ENCODE measurements at regions not wholly inside any gene's neighbourhood (a gene's known extent, or its start where the extent isn't known, plus 50 kb on each side); places are given as distances from the start of the nearest gene placed in this dataset.

GRCh38 chr19:27795369-27795768 is 1417.6 kb downstream of the UQCRFS1 start:
- TF ChIP-seq KDM1A (IDR thresholded peaks at IDR 0.05; ENCODE audit: borderline replicate concordance), result no peak
- TF ChIP-seq CTCF (IDR thresholded peaks at IDR 0.05 in 2 of 3, conservative IDR thresholded peaks at IDR 0.05 in 1 of 3; ENCODE audit: control insufficient read depth in 2 of 3, extremely low read depth in 1 of 3, insufficient read depth in 1 of 3, low read depth in 3 of 3, low read length in 3 of 3), result no peak
- TF ChIP-seq TCF12 (IDR thresholded peaks at IDR 0.05; ENCODE audit: low read depth, low read length), result no peak
- no peak for TF ChIP-seq SUZ12 (IDR thresholded peaks at IDR 0.05; ENCODE audit: unreplicated experiment)
- no peak for TF ChIP-seq SREBF2 (IDR thresholded peaks at IDR 0.05; ENCODE audit: low read length)
- no peak for TF ChIP-seq TCF3 (IDR thresholded peaks at IDR 0.05; ENCODE audit: borderline replicate concordance, insufficient read depth, low read depth, low read length)
- TF ChIP-seq PKNOX1 (IDR thresholded peaks at IDR 0.05), result no peak
- no peak for TF ChIP-seq ATF3 (IDR thresholded peaks at IDR 0.05; ENCODE audit: borderline replicate concordance, extremely low read depth, low read depth, low read length)
- no peak for TF ChIP-seq E2F8 (IDR thresholded peaks at IDR 0.05; ENCODE audit: low read depth, partially characterized antibody)
- TF ChIP-seq POLR2AphosphoS5 (IDR thresholded peaks at IDR 0.05; ENCODE audit: low read length), result no peak
- no peak for TF ChIP-seq POLR2AphosphoS2 (IDR thresholded peaks at IDR 0.05; ENCODE audit: low read depth, low read length)
- no peak for TF ChIP-seq RAD51 (IDR thresholded peaks at IDR 0.05)
